ENCODE measurements at regions not wholly inside any gene's neighbourhood (a gene's known extent, or its start where the extent isn't known, plus 50 kb on each side); places are given as distances from the start of the nearest gene placed in this dataset.
"Not testable (repeated sequence)": the region's sequence is repeated elsewhere in the genome, so short reads cannot be mapped to it uniquely, and the experiment has no call there.

DNA sequence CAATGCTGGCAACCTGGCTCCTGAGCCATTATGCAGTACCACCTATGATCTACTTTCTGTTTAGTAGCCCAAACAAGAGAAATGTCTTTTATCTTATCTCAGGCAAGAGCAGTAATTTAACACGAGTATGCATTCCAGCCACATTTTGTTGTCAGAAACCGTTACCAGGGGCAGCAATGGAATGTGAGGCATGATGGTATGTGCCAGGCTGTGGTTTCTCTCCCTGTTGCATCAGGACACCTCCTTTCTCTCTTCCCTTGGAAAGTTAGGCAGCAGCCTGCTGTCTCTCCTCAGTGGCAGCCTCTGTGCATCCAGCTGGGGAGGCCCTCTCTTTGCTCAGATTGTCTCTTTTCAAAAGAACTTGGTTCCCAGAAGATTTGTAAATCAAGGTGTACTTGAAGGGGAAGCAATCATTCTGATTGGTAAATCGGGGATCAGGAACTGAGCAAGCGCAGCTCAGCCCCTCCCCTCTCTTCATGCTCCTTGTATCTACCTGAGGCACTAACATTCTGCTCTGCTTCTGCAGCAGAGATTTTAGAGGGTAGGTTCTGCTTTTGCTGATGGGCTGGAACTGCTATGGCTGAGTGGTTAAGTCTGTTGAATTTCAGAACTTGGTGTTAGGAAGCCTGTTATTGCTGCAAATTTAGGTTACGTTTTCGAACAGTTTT lies 229.2 kb downstream of the ADAMTS15 start:
- DNase-seq = no peak

DNA sequence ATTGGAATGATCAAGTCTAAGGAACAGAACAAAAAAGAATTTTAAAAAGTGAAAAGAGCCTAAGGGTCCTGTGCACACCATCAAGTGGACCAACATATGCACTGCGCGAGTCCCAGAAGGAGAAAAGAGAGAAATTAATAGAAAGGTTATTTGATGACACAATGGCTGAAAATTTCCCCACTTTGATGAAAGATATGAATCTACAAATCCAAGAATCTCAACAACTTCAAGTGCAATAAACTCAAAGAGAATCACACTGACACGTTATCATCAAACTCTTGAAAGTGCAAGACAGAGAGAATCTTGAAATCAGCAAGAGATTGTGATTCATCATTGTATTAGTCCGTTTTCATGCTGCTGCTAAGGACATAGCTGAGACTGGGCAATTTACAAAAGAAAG lies 230.8 kb downstream of the ADAMTS15 start:
- DNase-seq = no peak

DNA sequence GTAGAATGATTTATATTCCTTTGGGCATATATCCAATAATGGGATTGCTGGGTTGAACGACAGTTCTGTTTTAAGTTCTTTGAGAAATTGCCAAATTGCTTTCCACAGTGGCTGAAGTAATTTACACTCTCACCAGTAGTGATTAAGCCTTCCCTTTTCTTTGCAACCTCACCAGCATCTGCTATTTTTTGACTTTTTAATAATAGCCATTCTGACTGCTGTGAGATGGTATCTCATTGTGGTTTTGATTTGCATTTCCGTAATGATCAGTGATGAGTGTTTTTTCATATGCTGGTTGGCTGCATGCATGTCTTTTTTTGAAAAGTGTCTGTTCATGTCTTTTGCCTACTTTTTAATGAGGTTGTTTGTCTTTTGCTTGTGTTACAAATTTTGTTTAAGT lies 233.8 kb downstream of the SNX19 start:
- DNase-seq = not testable (repeated sequence)

DNA sequence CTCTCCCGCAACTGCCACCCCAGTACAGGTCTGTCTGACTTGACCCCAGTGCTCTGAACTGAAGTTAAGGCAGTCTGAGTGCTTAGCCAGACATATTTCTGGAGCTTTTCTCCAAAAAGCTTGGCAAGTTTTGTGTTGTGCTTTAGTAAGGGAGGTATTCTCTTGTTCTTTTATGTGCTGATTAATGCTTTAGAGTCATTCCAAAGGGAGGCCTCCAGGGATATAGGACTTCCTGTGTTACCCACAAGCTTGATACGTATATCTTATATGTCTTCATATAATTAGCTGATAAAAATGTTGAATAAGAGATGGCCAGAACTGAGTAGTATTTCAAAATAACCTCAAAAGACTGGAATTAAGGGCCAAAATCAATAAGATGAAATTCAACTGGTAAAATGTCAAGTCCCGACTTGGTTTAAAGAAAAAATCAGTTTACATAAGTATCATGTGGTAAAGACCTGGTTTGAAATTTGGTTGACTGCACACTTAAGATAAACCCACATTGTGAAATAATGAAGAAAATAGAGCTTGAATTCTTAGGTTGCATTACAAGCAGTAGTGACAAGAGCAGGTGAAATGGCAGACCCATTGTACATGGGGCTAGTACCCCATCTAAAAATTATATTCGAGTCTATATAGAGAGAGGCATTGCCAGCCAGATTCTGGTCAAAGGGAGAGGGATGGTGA lies 226.9 kb downstream of the SNX19 start:
- no peak for DNase-seq

GRCh38 chr11:130691581-130691980 lies 224.7 kb downstream of the SNX19 start:
- no peak for DNase-seq

DNA sequence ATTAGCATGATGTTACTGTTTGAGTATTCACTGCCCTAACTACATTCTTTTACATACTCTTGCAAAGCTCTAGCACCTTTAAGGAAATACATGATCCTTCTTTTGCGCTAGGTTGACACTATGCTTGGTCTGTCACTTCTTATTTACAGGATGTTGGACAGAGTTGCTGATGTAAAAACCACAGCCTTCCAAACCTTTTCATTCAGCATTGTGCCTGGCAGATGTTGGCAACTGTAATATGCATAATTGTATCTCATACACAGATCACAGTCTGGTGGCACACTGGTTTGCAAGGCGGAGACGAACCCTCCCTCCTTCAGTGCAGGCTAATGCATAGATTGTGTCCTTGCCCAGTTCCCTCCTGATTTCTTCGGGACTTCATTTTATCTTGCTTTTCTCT lies 224.1 kb downstream of the SNX19 start:
- no peak for DNase-seq

GRCh38 chr11:130693543-130693942 lies 222.7 kb downstream of the SNX19 start:
- no peak for DNase-seq

GRCh38 chr11:130694488-130695045 lies 221.7 kb downstream of the SNX19 start:
- DNase-seq = no peak

DNA sequence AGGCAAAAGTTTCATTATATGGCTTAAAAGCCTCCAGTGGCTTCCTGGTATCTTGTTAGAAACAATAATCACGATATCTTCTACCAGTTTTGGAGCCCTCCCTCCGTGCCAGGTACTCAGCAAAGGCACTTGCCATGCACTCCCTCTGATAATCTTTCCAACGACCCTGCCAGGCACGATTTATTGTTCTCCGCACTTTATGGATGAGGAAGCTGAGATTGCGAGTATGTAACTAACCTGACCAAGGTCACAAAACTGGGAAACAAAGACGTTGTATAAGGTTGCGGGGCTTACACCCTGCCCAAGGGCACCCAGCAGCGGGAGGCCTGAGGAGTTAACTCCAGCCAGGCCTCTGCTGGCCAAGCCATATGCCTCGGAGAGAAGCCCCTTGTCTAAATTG lies 218.1 kb downstream of the SNX19 start:
- no peak for DNase-seq

- no peak for DNase-seq
These were observed 216.7 kb downstream of the SNX19 start for GRCh38 chr11:130699561-130699960.

DNA sequence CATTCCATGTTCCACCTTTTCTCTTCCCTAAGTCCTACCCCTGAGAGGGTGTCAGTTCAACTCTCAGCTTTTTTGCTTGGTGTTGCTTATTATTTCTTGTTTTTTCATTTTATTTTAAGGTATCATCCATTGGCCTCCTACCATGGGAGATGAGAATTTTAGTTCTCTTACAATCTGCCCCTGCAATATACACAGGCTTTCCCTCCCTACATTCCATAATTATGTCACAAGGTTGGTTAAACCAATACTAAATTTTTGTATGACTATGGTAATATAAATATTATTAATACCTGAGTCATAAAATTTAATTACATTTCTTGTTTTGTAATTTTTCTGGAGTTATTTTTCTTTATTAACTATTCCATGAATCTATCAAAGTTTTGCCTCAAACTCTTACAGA lies 216.2 kb downstream of the SNX19 start:
- DNase-seq = no peak

DNA sequence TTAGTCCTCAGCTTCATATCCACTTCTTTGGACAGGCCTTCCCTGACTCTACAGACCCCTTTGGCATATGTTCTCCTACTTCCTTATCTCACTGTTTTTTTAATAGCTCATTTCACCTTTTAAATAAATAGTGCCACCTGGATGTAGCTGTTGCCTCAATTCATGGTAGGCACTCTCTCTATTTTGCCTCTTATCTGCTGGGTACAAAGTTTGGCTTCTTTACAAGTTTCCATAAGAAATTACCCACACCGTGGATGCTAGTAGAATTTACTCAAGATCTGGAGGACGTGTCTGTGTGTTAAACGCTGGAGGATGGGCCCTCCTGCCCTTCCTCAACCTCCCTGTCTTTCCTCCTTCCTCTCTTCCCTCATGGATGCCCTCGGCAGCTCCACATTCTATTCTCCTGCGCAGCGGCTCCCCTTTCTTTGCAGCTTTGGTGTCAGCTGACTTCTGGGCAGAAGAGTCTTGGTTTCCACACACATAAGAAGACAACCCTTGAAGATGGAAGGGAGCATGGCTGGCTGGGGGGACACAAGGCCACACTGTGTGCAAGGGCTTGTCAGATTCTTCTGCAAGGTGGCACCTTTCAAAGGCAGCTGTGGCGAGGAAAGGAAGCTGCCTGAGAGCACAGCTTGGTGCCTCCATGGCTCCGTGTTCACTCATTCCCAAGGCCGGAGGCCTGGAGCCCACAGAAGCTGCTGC lies 212.6 kb downstream of the SNX19 start:
- DNase-seq = no peak

GRCh38 chr11:130705670-130706421 lies 210.4 kb downstream of the SNX19 start:
- DNase-seq = no peak

DNA sequence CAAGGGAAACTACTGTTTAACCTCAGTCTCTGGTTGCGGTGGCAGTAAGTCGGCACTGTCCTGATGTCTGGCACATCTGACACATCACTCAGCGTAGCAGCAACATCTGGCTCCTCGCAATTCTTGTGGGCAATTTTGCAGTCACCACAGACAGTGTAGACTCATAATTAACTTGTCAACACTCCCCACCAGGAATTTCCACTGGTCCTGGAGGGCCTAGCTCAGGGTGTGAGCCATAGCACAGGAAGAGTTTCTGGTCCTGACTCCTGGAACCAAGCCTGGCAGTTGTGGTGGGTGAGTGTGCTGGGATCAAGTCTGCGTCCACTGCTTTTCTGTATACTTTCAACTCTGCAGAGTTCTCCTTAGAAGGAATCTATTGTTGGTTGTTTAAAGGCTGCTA lies 209.7 kb downstream of the SNX19 start:
- no peak for DNase-seq

DNA sequence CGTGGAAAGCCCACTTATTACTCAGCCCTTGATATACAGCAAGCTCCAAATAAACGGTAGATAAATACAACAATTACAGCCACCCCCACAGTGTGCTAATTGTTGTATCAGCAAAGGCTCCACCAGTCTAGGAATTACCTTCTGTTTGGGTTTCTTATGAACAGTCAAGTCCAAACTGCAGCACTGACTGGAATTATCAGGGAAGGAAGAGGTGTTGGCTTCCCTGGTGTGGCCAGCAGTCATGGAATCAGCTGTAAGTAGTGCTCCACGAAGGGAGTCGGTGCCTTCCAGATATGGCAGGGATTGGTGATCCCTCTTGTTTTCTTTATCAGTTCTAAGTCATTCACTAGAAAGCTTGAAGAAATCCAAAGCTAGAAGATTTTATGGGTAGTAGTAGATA lies 209.1 kb downstream of the SNX19 start:
- DNase-seq = no peak

DNA sequence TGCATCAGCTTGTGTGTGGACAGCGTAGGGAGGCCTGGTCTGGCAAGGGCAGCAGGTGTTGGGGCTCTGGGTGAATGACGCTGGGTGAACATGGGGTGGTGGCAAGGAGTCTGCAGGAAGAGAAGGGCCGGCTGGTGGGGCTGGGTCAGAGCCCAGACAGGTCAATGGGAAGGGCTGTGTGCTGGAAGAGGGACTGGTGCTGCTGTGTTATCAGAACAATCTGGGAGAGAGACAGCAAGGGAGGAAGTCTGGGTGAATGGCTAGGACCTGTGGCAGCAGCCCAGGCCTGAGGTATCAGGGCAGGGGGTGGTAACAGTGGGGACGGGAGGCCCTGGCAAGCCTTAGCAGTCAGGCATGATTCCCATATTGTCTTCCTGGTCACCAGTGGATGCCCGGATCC lies 206.7 kb downstream of the SNX19 start:
- DNase-seq = no peak

DNA sequence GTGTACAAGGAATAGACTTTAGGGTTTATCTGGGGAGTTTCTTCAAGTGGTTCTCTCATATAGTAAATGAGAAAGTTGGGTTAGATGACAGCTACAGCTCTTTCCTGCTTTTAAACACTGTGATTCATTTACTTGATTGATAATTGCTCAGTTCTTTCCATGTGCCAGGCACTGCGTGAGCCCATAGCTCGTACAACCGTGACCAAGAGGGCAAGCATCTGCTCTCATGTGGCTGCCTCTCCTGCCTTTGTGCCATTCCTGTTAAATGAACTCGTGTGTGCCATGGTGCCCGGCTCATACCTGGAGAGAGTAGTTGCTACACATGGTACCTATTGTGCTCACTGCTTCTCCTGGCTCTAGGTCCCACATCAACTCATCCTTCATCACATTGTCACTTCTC lies 206.3 kb downstream of the SNX19 start:
- DNase-seq = no peak

GRCh38 chr11:130710497-130711012 lies 205.7 kb downstream of the SNX19 start:
- no peak for DNase-seq

DNA sequence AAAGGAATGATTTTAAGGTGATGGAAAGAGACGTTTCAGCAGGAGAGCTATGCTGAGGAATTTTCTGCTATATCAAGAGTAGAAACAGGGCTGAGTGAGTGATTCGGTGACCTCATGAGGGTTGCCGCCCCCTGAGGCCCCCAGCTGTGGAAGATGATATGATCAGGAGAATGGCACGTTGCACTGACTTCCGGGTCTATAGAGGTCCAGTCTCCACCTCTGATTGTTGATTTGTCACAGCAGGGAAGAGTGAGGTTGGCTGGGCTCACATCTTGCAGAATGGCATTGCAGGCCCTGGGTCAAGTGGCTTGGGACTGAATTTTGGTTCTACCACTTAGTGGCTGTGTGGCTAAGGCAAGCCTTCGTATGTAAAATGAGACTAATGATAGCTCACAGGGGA lies 205.1 kb downstream of the SNX19 start:
- DNase-seq = no peak

DNA sequence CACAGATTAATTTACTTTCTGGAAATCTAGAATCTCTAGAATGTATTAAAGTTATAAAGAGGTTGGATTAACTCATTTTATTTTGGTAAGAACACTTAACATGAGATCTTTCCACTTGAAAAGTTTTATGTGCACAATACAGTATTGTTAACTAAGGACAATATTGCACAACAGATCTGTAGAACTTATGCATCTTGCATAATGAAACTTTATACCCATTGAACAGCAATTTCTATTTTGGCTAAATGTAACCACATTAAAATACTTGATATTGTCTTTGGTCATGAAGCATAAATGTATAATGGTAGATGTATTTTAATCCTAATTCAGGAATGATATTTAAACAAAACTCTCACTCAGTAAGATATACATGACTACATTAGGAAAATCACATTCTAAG lies 203.8 kb downstream of the SNX19 start:
- no peak for DNase-seq

GRCh38 chr11:130715085-130715876 lies 201.0 kb downstream of the SNX19 start:
- DNase-seq = no peak

GRCh38 chr11:130715877-130716220 lies 200.4 kb downstream of the SNX19 start:
- DNase-seq = no peak

Measured in suppressor macrophage treated with lipopolysaccharide for 1 hour (primary cell).